GM18951 (cell line): ENCODE measurements at regions not wholly inside any gene's neighbourhood (a gene's known extent, or its start where the extent isn't known, plus 50 kb on each side); places are given as distances from the start of the nearest gene placed in this dataset.
"Not testable (repeated sequence)": the region's sequence is repeated elsewhere in the genome, so short reads cannot be mapped to it uniquely, and the experiment has no call there.

Experiments used
- POLR2A ChIP-seq: IDR thresholded peaks from 4 replicates; pipeline ENCODE4 v1.6.1; 2011; ENCODE audit warnings: mild to moderate bottlenecking; ENCODE audit not compliant: insufficient read length, insufficient read depth; ENCODE audit errors: extremely low read depth
- in situ Hi-C: fragments of 300-500 bp; cut with MboI; formaldehyde crosslinking; loops from one replicate; pipeline ENCODE4 v1.12.0; 2022; ENCODE audit warnings: low sequenced_read_pairs, mixed read lengths, inconsistent platforms; ENCODE audit not compliant: unreplicated experiment

DNA sequence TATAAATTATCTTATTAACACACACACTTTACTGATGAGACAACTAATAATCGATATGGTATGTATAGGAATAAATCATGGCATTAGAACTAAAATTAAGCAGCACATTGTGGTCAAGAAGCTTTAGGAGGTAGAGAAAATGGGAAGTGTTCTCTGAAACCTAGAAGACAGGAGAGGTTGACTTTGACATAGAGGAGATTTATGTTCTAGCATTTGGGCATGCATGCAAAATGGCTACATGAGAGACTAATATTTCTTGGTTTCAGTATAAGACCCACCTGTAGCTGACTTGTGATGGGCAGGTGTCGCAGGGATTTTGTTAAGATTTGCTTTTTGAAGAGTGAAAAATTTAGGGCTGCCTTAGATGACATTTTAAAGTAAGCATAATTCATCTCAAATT lies 209.7 kb upstream of the POU1F1 start:
- in situ Hi-C loops = no loop called here
- TF ChIP-seq POLR2A = no peak

DNA sequence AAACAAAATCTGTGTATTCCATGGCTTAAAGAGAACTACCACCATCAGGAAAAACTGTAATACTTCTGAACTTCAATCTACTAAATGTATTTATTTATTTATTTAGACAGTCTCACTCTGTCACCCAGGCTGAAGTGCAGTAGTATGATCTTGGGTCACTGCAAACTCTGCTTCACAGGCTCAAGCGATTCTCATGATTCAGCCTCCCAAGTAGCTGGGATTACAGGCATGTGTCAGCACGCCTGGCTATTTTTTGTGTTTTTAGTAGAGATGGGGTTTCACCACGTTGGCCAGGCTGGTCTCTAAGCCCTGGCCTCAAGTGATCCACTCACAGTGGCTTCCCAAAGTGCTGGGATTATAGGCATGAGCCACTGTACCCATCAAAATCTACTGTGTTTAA lies 202.3 kb upstream of the POU1F1 start:
- in situ Hi-C loops = no loop called here
- no peak for TF ChIP-seq POLR2A

DNA sequence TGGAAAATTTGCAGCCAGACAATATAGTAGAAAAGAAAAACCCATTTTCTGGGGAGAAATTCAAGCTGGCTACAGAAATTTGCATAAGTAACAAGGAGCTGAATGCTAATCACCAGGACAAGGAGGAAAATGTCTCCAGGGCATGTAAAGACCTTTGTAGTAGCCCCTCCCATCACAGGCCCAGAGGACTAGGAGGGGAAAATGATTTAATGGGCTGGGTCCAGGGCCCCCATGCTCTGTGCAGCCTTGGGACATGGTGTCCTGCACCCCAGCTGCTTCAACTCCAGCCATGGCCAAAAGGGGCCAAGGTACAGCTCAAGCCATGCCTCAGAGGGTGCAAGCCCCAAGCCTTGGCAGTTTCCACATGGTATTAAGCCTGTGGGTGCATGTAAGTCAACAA lies 197.6 kb upstream of the POU1F1 start:
- in situ Hi-C loops = no loop called here
- no peak for TF ChIP-seq POLR2A

DNA sequence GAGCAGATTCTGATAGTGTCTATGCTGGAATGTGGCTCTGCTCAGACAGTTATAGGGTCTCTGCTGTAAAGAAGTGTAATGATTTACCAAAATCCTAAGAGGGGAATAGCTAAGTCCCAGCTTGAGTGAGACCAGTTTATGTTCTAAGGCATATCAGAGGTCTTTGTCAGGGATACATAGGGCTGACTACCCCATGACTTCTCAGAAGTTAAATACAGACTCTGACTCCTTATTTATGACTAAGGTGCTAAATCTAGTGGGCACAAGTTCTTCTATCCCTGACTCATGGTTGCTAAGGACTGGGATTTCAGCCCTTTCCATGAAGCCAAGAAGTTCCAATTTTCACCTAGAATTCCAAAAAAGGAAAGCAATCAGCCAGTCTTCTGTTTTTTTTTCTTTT lies 192.6 kb upstream of the POU1F1 start:
- in situ Hi-C loops = no loop called here
- TF ChIP-seq POLR2A = no peak

DNA sequence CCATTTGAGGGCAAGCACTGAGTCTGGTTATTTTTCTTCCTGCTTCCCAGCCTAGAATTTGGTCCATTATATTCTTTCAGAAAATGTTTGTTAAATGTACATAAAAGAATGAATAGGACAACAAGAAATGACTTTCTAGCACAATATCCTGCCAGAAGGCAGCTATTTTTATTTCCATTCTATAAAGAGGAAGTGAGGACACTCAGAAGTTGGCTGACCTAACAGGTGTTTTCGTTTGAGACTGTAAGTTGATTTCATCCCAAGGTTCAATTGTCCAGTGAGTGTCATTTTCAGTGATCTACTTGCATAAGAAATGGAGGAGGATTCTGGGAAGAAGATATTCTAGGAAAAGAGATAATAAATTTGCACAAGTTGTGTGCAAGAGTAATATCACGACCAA lies 191.9 kb upstream of the POU1F1 start:
- in situ Hi-C loops = no loop called here
- TF ChIP-seq POLR2A = no peak

DNA sequence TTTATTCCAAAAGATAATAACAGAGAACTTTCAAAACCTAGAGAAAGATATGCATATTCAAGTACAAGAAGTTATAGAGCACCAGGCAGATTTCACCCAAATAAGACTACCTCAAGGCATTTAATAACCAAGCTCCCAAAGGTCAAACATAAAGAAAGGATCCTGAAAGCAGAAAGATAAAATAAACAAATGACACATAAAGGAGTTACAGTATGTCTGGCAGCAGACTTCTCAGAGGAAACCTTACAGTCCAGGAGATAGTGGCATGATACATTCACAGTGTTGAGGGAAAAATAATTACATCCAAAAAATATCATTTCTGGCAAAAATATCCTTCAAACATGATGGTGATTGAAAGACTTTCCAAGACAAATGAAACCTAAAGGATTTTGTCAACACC lies 185.8 kb upstream of the POU1F1 start:
- no peak for TF ChIP-seq POLR2A
- in situ Hi-C loops = no loop called here

DNA sequence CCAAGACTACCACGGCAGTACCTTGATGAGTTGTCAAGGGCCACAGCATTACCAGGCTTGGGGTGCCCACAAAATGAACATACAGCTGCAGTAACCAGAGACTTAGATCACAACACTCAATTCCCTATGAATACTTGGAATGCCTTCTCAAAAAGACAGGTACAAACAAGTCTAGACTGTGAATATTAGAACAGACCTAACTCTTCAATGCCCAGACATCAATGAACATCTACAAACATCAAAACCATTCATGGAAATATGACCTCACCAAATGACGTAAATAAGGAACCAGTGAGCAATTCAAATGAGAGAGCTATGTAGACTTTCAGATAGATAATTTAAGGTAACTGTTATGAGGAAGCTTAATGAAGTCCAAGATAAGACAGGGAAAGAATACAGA lies 185.1 kb upstream of the POU1F1 start:
- in situ Hi-C loops = no loop called here
- no peak for TF ChIP-seq POLR2A

DNA sequence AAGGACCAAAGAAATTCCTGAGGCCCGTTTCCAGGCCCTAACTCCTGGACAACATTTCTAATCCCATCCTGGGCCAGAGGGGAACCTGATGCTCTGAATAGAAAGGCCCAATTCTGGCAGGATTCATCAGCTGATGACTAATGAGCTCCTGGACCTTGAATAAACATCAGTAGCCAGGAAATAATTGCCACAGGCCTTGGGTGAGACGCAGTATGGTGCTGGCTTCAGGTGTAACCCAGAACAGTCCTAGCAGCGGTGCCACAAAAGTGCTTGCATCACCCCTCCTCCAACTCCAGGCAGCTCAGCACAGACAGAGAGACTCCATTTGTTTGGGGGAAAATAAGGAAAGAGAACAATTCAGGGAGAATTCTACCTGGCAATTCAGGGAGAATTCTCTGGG lies 184.7 kb upstream of the POU1F1 start:
- in situ Hi-C loops = no loop called here
- no peak for TF ChIP-seq POLR2A

DNA sequence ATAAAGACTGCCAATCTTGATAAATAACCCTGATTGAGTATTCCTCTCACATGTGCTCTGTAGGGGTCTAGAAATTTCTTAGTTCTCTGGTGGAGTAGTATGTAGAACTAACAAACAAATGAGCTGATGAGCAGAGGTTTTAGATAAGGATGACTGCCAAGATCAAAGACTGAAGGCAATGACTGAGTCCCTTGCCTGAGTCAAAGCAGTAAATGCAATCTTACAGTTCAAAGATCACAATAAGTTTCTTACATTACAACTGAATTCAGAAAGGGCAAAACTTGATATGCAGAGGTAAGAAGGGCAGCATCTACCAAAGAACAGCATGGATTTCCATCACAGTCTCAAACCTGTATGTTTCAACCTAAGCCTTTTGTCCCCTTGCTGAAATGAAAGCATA lies 172.2 kb upstream of the POU1F1 start:
- in situ Hi-C loops = no loop called here
- TF ChIP-seq POLR2A = no peak

DNA sequence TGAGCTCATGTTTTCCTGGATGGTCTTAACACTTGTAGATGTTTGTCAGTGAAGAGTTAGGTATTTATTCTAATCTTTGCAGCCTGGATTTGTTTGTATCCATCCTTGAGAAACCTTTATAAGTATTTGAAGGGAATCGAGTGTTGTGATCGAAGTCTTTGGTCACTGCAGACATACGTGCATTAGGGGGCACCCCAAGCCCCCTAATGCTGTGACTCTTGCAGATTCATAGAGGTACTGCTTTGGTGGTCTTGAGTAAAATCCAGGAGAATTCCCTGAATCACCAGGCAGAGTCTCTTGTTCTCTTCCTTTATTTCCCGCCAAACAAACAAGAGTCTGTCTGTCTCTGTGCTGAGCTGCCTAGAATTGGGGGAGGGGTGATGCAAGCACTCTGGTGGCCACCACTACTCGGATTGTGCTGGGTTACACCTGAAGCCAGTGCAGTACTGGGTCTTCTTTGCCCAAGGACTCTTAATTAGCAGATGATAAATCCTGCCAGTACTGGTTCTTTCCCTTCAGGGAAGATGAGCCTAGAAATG lies 170.5 kb upstream of the POU1F1 start:
- no peak for TF ChIP-seq POLR2A
- in situ Hi-C loops = no loop called here

DNA sequence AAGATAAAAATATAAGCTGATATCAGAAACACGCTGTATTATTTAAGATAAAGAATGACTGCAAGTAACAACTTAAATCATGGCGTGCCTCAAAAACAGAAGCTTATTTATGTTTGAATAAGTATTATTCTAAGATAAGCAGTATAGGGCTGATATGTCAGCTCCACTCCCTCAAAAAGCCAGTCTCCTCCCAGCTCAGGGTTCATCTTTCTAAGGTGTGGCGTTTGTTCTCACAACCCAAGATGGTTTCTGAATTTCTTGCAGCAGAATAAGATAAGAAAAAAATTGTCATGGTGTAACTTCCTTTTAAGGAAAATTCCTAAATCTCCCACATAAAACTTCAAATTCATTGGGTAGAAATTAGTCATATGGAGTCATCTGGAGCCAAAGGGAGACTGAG lies 166.1 kb upstream of the POU1F1 start:
- in situ Hi-C loops = no loop called here
- no peak for TF ChIP-seq POLR2A

DNA sequence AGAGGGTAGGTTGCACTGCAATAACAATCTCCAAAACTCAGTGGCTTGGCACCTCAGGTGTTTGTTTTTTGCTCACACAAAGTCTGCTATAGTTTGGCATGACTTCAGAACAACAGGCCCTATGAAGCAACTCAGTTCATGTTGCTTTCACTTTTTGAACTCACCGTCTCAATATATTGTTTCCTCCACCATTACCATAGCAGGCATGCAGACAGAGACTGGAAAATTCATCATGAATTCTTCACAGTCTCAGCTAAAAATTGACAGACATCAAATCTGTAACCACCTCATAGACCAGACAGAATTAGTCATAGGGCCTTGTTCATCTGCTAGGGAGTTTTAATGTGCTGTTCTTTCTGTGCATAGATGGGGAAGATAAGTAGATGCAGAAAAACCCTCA lies 161.4 kb upstream of the POU1F1 start:
- in situ Hi-C loops = no loop called here
- TF ChIP-seq POLR2A = no peak

DNA sequence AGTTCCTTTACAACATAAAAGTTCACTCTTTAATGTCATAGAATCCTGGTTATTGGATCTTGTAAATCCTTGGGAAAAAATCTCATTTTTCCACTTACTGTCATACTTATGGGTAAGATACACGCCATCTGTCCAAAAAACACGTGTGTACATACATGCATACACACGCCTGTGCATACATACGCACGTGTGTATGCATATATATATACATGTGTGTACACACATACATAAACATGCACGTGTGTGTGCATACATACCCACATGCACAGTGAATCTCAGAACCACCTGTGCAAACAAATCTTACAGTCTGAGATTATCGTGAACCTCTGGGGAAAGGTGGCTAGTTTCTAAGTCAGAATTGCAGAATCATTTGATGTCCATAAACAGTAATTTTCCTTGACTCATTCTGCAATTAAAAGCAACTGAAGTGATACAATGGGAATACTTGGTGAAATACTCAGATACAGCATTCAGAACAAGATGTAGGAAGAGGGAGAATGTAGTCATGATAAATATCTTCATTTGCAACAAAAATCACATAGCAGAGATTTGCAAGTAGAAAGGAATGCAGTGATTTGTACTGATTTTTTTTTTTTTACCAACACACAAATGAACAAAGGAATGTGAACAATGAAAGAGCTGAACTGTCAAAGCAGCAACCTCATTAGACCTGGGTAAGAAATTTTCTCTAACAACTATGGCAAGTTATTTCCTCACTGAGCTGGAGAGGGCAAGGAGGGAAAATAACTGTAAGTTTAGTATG lies 160.6 kb upstream of the POU1F1 start:
- in situ Hi-C loops = no loop called here
- no peak for TF ChIP-seq POLR2A

DNA sequence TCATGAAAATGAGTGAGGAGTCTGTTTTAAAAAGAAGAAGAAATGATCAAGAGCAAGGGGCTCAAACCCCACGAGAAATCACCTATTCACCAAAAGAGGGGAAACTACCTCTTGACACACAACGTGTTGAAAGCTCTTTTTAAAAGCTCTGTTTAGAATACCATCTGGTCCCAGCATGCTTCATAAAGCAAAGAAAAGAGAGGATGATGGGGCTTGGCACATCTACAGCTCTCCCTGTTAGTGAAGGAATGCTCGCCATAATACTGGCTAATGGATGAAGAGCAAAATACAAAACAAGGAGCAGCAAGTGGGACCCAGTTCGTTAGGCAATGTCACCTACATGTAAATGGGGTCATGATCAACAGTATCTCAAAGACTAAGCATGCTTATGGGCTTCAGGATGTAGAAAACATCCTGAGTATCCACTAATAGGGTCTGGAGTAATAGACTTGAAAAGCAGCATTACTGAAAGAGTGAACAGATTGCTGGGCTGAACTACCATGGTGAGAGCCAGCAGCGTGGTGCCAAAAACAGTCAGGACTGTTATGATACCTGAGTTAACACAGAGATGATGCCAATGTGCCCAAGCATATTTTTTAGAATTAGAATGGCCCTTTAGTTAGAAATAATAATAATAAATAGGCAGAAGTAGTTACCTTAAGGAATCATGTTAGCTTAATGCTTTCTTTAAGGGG lies 159.7 kb upstream of the POU1F1 start:
- in situ Hi-C loops = no loop called here
- TF ChIP-seq POLR2A = no peak

DNA sequence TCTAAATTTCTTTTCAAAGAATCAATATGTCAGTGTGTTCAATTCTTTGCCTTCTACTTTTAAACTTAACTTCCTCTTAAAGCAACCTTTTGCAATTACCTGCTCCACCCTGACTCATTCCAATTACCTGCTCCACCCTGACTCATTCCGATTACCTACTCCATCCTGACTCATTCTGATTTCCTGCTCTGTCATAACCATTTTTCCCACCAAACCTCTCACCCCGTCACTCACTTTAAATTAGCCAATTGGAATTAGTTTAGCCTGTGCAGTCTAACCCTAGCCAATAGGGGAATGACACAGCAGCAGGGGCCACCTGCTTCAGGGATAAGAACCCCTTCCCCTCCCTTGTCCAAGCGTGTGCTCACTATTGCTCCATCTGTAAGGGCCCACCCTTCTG lies 157.1 kb upstream of the POU1F1 start:
- in situ Hi-C loops = not testable (repeated sequence)
